HEK293T (cell line): ENCODE measurements at regions not wholly inside any gene's neighbourhood (a gene's known extent, or its start where the extent isn't known, plus 50 kb on each side); places are given as distances from the start of the nearest gene placed in this dataset.

Experiments
- BHLHE40 ChIP-seq: fragments of 450-650 bp; IDR thresholded peaks from 2 replicates; pipeline ENCODE4 v1.6.1; 2016; ENCODE audit warnings: mild to moderate bottlenecking, moderate library complexity, borderline replicate concordance
- FOXA1 ChIP-seq: fragments of 450-650 bp; IDR thresholded peaks from 2 replicates; pipeline ENCODE4 v1.6.1; 2016; ENCODE audit warnings: mild to moderate bottlenecking
- FOXM1 ChIP-seq: fragments of 450-650 bp; IDR thresholded peaks from 2 replicates; pipeline ENCODE4 v1.6.1; 2017; ENCODE audit warnings: mild to moderate bottlenecking, borderline replicate concordance
- L3MBTL2 ChIP-seq: fragments of 450-650 bp; conservative IDR thresholded peaks from 2 replicates; pipeline ENCODE4 v1.6.1; 2016; ENCODE audit warnings: mild to moderate bottlenecking
- SP1 ChIP-seq: fragments of 450-650 bp; IDR thresholded peaks from 2 replicates; pipeline ENCODE4 v1.6.1; 2017
- SUZ12 ChIP-seq: fragments of 450-650 bp; IDR thresholded peaks from 2 replicates; pipeline ENCODE4 v1.6.1; 2016; ENCODE audit warnings: mild to moderate bottlenecking
- TARDBP ChIP-seq: fragments of 450-650 bp; IDR thresholded peaks from 2 replicates; pipeline ENCODE4 v1.6.1; 2016
- ZNF384 ChIP-seq: fragments of 450-650 bp; IDR thresholded peaks from 2 replicates; pipeline ENCODE4 v1.6.1; 2016

DNA sequence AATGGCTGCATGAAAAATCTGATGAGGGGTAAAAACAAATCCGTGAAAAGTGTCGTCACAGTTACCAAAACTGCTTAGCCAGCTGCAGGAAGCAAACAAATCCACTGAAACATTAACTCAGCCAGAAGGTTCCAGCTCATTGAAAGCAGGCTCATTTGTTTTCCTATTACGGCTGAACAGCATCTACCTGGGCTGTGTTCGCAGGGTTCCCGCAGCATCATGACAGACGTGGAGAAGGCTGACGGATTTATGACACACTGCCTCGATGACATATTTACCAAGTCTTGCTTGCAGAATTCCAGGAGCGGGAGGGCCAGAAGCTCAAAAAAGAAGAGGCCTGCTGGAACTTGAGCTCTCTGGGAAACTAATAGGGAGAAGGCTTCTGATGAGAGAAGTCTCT lies 781.1 kb downstream of the RAB28 start:
- no peak for TF ChIP-seq BHLHE40
- TF ChIP-seq SP1 = no peak
- TF ChIP-seq FOXM1 = no peak
- no peak for TF ChIP-seq L3MBTL2
- TF ChIP-seq ZNF384 = no peak
- TF ChIP-seq FOXA1 = no peak
- no peak for TF ChIP-seq TARDBP
- no peak for TF ChIP-seq SUZ12
